H1 (cell line): ENCODE measurements at regions not wholly inside any gene's neighbourhood (a gene's known extent, or its start where the extent isn't known, plus 50 kb on each side); places are given as distances from the start of the nearest gene placed in this dataset.

ENCODE experiments used
- CTCF ChIA-PET: fragments of 300-600 bp; sonication (Branson Sonifier 250); formaldehyde crosslinking; loops from one replicate; lab custom pipeline; 2021; ENCODE audit not compliant: partially characterized antibody; lab: Charles Lee
- POLR2A ChIA-PET: fragments of 300-600 bp; sonication (Branson Sonifier 250); formaldehyde crosslinking; loops from one replicate; lab custom pipeline; 2021; ENCODE audit warnings: inconsistent platforms; ENCODE audit not compliant: partially characterized antibody; lab: Charles Lee
- DNase-seq, 2 experiments: peaks; one replicate each; pipeline versions ENCODE4 v3.0.0 to v3.0.0-alpha.2; 2010 to 2022; ENCODE audit warnings: low spot score in 2 of 2, low read depth in 1 of 2, mixed read lengths in 1 of 2
- FAIRE-seq: peaks from 2 replicates; lab custom pipeline; 2011; peaks lifted over from hg19 to GRCh38; lab: Jason Lieb, UNC
- H2AFZ ChIP-seq: 2 replicates; pipeline ENCODE4 v1.8.1; 2012; ENCODE audit warnings: low read length, inconsistent platforms
- H2AK5ac ChIP-seq: 2 replicates; pipeline ENCODE4 v1.6.1; 2013; ENCODE audit warnings: low read depth, low read length
- H2BK120ac ChIP-seq: replicated peaks from 2 replicates; pipeline ENCODE3; 2013; ENCODE audit warnings: low read depth, low read length, inconsistent platforms
- H2BK12ac ChIP-seq: 2 replicates; pipeline ENCODE4 v1.6.1; 2013; ENCODE audit warnings: low read depth, low read length
- H2BK15ac ChIP-seq: 2 replicates; pipeline ENCODE4 v1.6.1; 2013; ENCODE audit warnings: low read length
- H2BK20ac ChIP-seq: 2 replicates; pipeline ENCODE4 v1.6.1; 2013; ENCODE audit warnings: low read length
- H2BK5ac ChIP-seq: 2 replicates; pipeline ENCODE4 v1.6.1; 2013; ENCODE audit warnings: low read depth, low read length
- H3K14ac ChIP-seq: 2 replicates; pipeline ENCODE4 v1.6.1; 2013; ENCODE audit warnings: inconsistent platforms; ENCODE audit not compliant: insufficient read length
- H3K18ac ChIP-seq: 2 replicates; pipeline ENCODE4 v1.6.1; 2013; ENCODE audit warnings: low read length; ENCODE audit errors: extremely low read depth
- H3K23ac ChIP-seq: 2 replicates; pipeline ENCODE4 v1.6.1; 2013; ENCODE audit warnings: inconsistent platforms; ENCODE audit not compliant: insufficient read length
- H3K23me2 ChIP-seq: 2 replicates; pipeline ENCODE4 v1.6.1; 2013; ENCODE audit warnings: low read depth, low read length
- H3K27ac ChIP-seq: 2 replicates; pipeline ENCODE4 v1.6.1; 2011; ENCODE audit warnings: low read depth, low read length, inconsistent platforms
- H3K27me3 ChIP-seq, 4 experiments: replicated peaks in 1 of 4; 1 replicate in 1 of 4; 2 replicates in 3 of 4; pipeline versions ENCODE4 v1.6.1 to v1.8.1; 2011 to 2013; ENCODE audit warnings: low read length in 3 of 4, mild to moderate bottlenecking in 3 of 4, inconsistent platforms in 2 of 4, mixed read lengths in 2 of 4, moderate library complexity in 1 of 4; ENCODE audit not compliant: control insufficient read depth in 3 of 4, insufficient read depth in 3 of 4; ENCODE audit errors: extremely low read depth in 1 of 4
- H3K36me3 ChIP-seq, 4 experiments: 2 replicates each; pipeline versions ENCODE4 v1.6.1 to v1.8.1; 2011 to 2013; ENCODE audit warnings: mild to moderate bottlenecking in 4 of 4, low read length in 3 of 4, moderate library complexity in 2 of 4, control low read depth in 1 of 4, inconsistent platforms in 1 of 4; ENCODE audit not compliant: insufficient read depth in 4 of 4, control insufficient read depth in 2 of 4
- H3K4ac ChIP-seq: replicated peaks from 2 replicates; pipeline ENCODE3; 2013; ENCODE audit warnings: low read length, low read depth, mixed read lengths, inconsistent platforms; ENCODE audit not compliant: insufficient read length
- H3K4me1 ChIP-seq, 4 experiments: replicated peaks in 1 of 4; 1 replicate in 1 of 4; 2 replicates in 3 of 4; pipeline versions ENCODE4 v1.6.1 to v1.8.1; 2011 to 2013; ENCODE audit warnings: low read length in 3 of 4, inconsistent platforms in 2 of 4, mixed read lengths in 1 of 4; ENCODE audit not compliant: insufficient read depth in 4 of 4, control insufficient read depth in 3 of 4
- H3K4me2 ChIP-seq, 2 experiments: 2 replicates each; pipeline versions ENCODE4 v1.6.1 to v1.8.1; 2011 to 2013; ENCODE audit warnings: low read depth in 2 of 2, low read length in 2 of 2, control low read depth in 1 of 2, inconsistent platforms in 1 of 2, mild to moderate bottlenecking in 1 of 2; ENCODE audit not compliant: insufficient read depth in 1 of 2
- H3K4me3 ChIP-seq, 4 experiments: fragments of 200-600, 300-600 bp in 1 of 4; sonication (generic), shearing (Covaris generic), sonication (Bioruptor Twin) in 1 of 4; 2 replicates each; pipeline versions ENCODE4 v1.5.1 to v1.8.1; 2011 to 2016; ENCODE audit warnings: low read length in 4 of 4, low read depth in 3 of 4, control low read depth in 2 of 4, inconsistent platforms in 2 of 4, mild to moderate bottlenecking in 2 of 4, mixed read lengths in 1 of 4, moderate library complexity in 1 of 4; ENCODE audit not compliant: insufficient read depth in 2 of 4; ENCODE audit errors: extremely low read depth in 1 of 4
- H3K56ac ChIP-seq: replicated peaks from 2 replicates; pipeline ENCODE3; 2013; ENCODE audit warnings: low read depth, mild to moderate bottlenecking, mixed read lengths, low read length, inconsistent platforms; ENCODE audit not compliant: insufficient read length
- H3K79me1 ChIP-seq: 2 replicates; pipeline ENCODE4 v1.6.1; 2013; ENCODE audit warnings: low read depth, low read length, control low read depth
- H3K79me2 ChIP-seq, 2 experiments: 2 replicates each; pipeline versions ENCODE4 v1.6.1 to v1.8.1; 2012 to 2013; ENCODE audit warnings: low read length in 2 of 2, mild to moderate bottlenecking in 2 of 2, inconsistent platforms in 1 of 2; ENCODE audit not compliant: insufficient read depth in 2 of 2, control insufficient read depth in 1 of 2
- H3K9ac ChIP-seq, 4 experiments: replicated peaks in 1 of 4; 1 replicate in 1 of 4; 2 replicates in 3 of 4; pipeline versions ENCODE4 v1.6.1 to v1.8.1; 2011 to 2013; ENCODE audit warnings: low read depth in 3 of 4, low read length in 3 of 4, control low read depth in 2 of 4, mild to moderate bottlenecking in 2 of 4, moderate library complexity in 2 of 4, inconsistent platforms in 1 of 4; ENCODE audit errors: extremely low read depth in 1 of 4
- H3K9me3 ChIP-seq, 2 experiments: 2 replicates each; pipeline versions ENCODE4 v1.6.1 to v1.8.1; 2012 to 2013; ENCODE audit warnings: mild to moderate bottlenecking in 2 of 2, moderate library complexity in 2 of 2, control low read depth in 1 of 2, inconsistent platforms in 1 of 2, low read depth in 1 of 2, low read length in 1 of 2, mixed read lengths in 1 of 2; ENCODE audit not compliant: insufficient read depth in 2 of 2
- H4K20me1 ChIP-seq, 2 experiments: replicated peaks in 1 of 2; 2 replicates each; pipeline versions ENCODE3 to v1.8.1; 2011 to 2013; ENCODE audit warnings: inconsistent platforms in 2 of 2, low read length in 2 of 2, mild to moderate bottlenecking in 1 of 2; ENCODE audit not compliant: insufficient read depth in 2 of 2, control insufficient read depth in 1 of 2
- H4K5ac ChIP-seq: 2 replicates; pipeline ENCODE4 v1.6.1; 2013; ENCODE audit warnings: low read length, low read depth, mixed read lengths, inconsistent platforms; ENCODE audit not compliant: insufficient read length
- H4K8ac ChIP-seq: 2 replicates; pipeline ENCODE4 v1.8.0; 2013; ENCODE audit warnings: mild to moderate bottlenecking, moderate library complexity, low read length, inconsistent platforms; ENCODE audit not compliant: insufficient read depth; ENCODE audit errors: extremely low read depth
- H4K91ac ChIP-seq: replicated peaks from 2 replicates; pipeline ENCODE3; 2013; ENCODE audit warnings: low read length, mixed read lengths, inconsistent platforms; ENCODE audit not compliant: insufficient read length
- ASH2L ChIP-seq: fragments of 200-600, 300-600 bp; sonication (generic); IDR thresholded peaks from one replicate; pipeline ENCODE4 v1.7.1; 2017; ENCODE audit warnings: low read length
- CBX5 ChIP-seq: fragments of 300-800, 300-1000 bp; sonication (generic); IDR thresholded peaks from 2 replicates; pipeline ENCODE4 v1.7.1; 2016; ENCODE audit warnings: antibody characterized with exemption, low read length, low read depth
- CEBPB ChIP-seq: IDR thresholded peaks from 2 replicates; pipeline ENCODE4 v1.6.1; 2012; ENCODE audit warnings: low read depth, low read length
- CHD1 ChIP-seq: IDR thresholded peaks from 2 replicates; pipeline ENCODE4 v1.6.1; 2012; ENCODE audit warnings: low read depth, low read length, improper control_type of control experiment
- CHD2 ChIP-seq: IDR thresholded peaks from 2 replicates; pipeline ENCODE4 v1.6.1; 2012; ENCODE audit warnings: low read length, improper control_type of control experiment
- FOSL1 ChIP-seq: IDR thresholded peaks from 2 replicates; pipeline ENCODE4 v1.6.1; 2011; ENCODE audit warnings: mild to moderate bottlenecking, low read depth, low read length, moderate library complexity; ENCODE audit not compliant: insufficient read depth
- KDM4A ChIP-seq: IDR thresholded peaks from one replicate; pipeline ENCODE4 v1.7.1; 2012; ENCODE audit warnings: low read depth, mild to moderate bottlenecking, moderate library complexity, low read length, inconsistent platforms; ENCODE audit not compliant: severe bottlenecking
- NANOG ChIP-seq: IDR thresholded peaks from 2 replicates; pipeline ENCODE4 v1.6.1; 2011; ENCODE audit warnings: low read length, low read depth, mild to moderate bottlenecking, inconsistent platforms; ENCODE audit not compliant: insufficient read depth, poor library complexity, severe bottlenecking
- RFX5 ChIP-seq: IDR thresholded peaks from 2 replicates; pipeline ENCODE4 v1.6.1; 2011; ENCODE audit warnings: low read depth, low read length, improper control_type of control experiment, borderline replicate concordance
- SP1 ChIP-seq: IDR thresholded peaks from 2 replicates; pipeline ENCODE4 v1.6.1; 2011; ENCODE audit warnings: low read depth, low read length
- TBP ChIP-seq: IDR thresholded peaks from 2 replicates; pipeline ENCODE4 v1.6.1; 2011; ENCODE audit warnings: low read depth, low read length, improper control_type of control experiment
- WGBS, 2 experiments: shearing (Covaris generic) in 1 of 2; methylation state at CpG; one replicate each; pipeline versions ENCODE4 v1.1.6 to v1.1.7; 2013 to 2015; ENCODE audit warnings: low lambda C conversion rate in 2 of 2, mixed read lengths in 2 of 2, inconsistent platforms in 1 of 2, low coverage in 1 of 2, missing lambda C conversion rate in 1 of 2; ENCODE audit not compliant: insufficient replicate concordance in 2 of 2, insufficient coverage in 1 of 2, insufficient read length in 1 of 2; ENCODE audit errors: extremely low coverage in 1 of 2, missing lambda C conversion rate in 1 of 2; 5-methylcytosine and 5-hydroxymethylcytosine counted together
- TF ChIP-seq, protein P1 (sequence below): IDR thresholded peaks from 2 replicates; pipeline ENCODE4 v1.6.1; 2012; ENCODE audit warnings: inconsistent platforms

DNA sequence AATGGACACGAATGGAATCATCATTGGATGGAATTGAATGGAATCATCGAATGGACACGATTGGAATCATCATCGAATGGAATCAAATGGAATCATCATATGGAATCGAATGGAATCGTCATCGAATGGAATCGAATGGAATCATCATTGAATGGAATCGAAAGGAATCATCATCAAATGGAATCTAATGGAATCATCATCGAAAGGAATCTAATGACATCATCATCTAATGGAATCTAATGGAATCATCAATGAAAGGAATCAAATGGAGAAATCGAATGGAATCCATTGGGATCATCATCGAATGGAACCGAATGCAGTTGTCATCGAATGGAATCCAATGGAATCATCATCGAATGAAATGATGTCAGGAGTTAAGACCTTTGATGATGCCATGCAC lies 154.9 kb downstream of the SHCBP1 start:
- Histone ChIP-seq H3K4me1 (no peaks in the 10 kb centered on the region), H3K23me2 (no peaks in the 10 kb centered on the region; the same call in 1 of the 2 replicates), H3K9me3 (peaks cover 37 to 58% of the 10 kb centered on the region in 2 experiments), H3K23ac (no peak overlapping the region), H3K27me3 (peaks cover 0 to 2% (median 0%) of the 10 kb centered on the region in 4 experiments; a peak in 1 of 7 replicates), H4K5ac (no peak overlapping the region), H3K18ac (no peak overlapping the region), H4K91ac (no peak overlapping the region), H3K9ac (no peak overlapping the region), H3K56ac (no peak overlapping the region), H2BK12ac (no peak overlapping the region), H3K4me2 (no peak overlapping the region), H3K79me2 (no peaks in the 10 kb centered on the region), H2AFZ (no peak overlapping the region), H2AK5ac (no peak overlapping the region), H2BK20ac (no peak overlapping the region), H2BK120ac (no peak overlapping the region), H3K14ac (no peak overlapping the region), H3K4ac (no peak overlapping the region), H3K27ac (no peak overlapping the region), H3K36me3 (no peaks in the 10 kb centered on the region), H2BK5ac (no peak overlapping the region), H2BK15ac (no peak overlapping the region), H4K8ac (no peak overlapping the region), H3K4me3 (no peak overlapping the region), H4K20me1 (no peaks in the 10 kb centered on the region), H3K79me1 (no peaks in the 10 kb centered on the region)
- CTCF ChIA-PET: no interaction called here
- 85% methylated on average over 15 of the region's 15 CpGs; no CpG with 5 or more reads in 1 of the 2 experiments for WGBS, 2 experiments
- no peak for TF ChIP-seq NANOG
- TF ChIP-seq ASH2L: no peak
- TF ChIP-seq KDM4A: no peak
- no peak for TF ChIP-seq TBP
- TF ChIP-seq SP1: no peak
- no peak for TF ChIP-seq RFX5
- TF ChIP-seq CBX5: no peak
- no peak for TF ChIP-seq FOSL1
- TF ChIP-seq, protein P1, sequence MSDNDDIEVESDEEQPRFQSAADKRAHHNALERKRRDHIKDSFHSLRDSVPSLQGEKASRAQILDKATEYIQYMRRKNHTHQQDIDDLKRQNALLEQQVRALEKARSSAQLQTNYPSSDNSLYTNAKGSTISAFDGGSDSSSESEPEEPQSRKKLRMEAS: no peak
- no peak for TF ChIP-seq CEBPB
- TF ChIP-seq CHD2: no peak
- TF ChIP-seq CHD1: no peak
- DNase-seq: no peak
- POLR2A ChIA-PET: no interaction called here
- no peak for FAIRE-seq
